OCI-LY3 (cell line): ENCODE measurements at regions not wholly inside any gene's neighbourhood (a gene's known extent, or its start where the extent isn't known, plus 50 kb on each side); places are given as distances from the start of the nearest gene placed in this dataset.

ENCODE experiments used
- H2AFZ ChIP-seq: fragments of 200-600, 300-600 bp; shearing (Covaris generic); 2 replicates; pipeline ENCODE4 v1.6.0; 2014; ENCODE audit warnings: antibody characterized with exemption, low read depth, low read length
- H3K27ac ChIP-seq: fragments of 200-600, 300-600 bp; sonication (generic); 2 replicates; pipeline ENCODE4 v1.5.1; 2014; ENCODE audit warnings: mild to moderate bottlenecking, low read length, moderate library complexity, mixed read lengths
- H3K27me3 ChIP-seq: fragments of 200-600, 300-600 bp; sonication (generic); 2 replicates; pipeline ENCODE4 v1.6.1; 2014; ENCODE audit warnings: low read depth, low read length, mixed read lengths
- H3K36me3 ChIP-seq: fragments of 200-600, 300-600 bp; sonication (generic); replicated peaks from 2 replicates; pipeline ENCODE3; 2014; ENCODE audit warnings: low read depth, low read length, mixed read lengths
- H3K4me1 ChIP-seq: fragments of 300-600, 200-600 bp; sonication (generic); 2 replicates; pipeline ENCODE4 v1.6.1; 2014; ENCODE audit warnings: low read length, mixed read lengths
- H3K4me2 ChIP-seq: fragments of 200-600, 300-600 bp; sonication (generic); 2 replicates; pipeline ENCODE4 v1.6.1; 2014; ENCODE audit warnings: low read length, mixed read lengths
- H3K4me3 ChIP-seq: fragments of 300-600, 200-600 bp; sonication (generic); 2 replicates; pipeline ENCODE4 v1.5.1; 2014; ENCODE audit warnings: antibody characterized with exemption, mild to moderate bottlenecking, low read length, moderate library complexity
- H3K79me2 ChIP-seq: fragments of 300-600, 200-600 bp; shearing (Covaris generic); 2 replicates; pipeline ENCODE4 v1.6.1; 2014; ENCODE audit warnings: mild to moderate bottlenecking, low read length, mixed read lengths
- H3K9ac ChIP-seq: fragments of 300-600, 200-600 bp; shearing (Covaris generic); 2 replicates; pipeline ENCODE4 v1.6.0; 2014; ENCODE audit warnings: mild to moderate bottlenecking, low read length, moderate library complexity
- H3K9me3 ChIP-seq: fragments of 200-600, 300-600 bp; shearing (Covaris generic); 2 replicates; pipeline ENCODE4 v1.6.1; 2014; ENCODE audit warnings: low read length, mixed read lengths; ENCODE audit not compliant: insufficient read depth
- H4K20me1 ChIP-seq: fragments of 200-600, 300-600 bp; sonication (generic); 2 replicates; pipeline ENCODE4 v1.6.1; 2016; ENCODE audit warnings: low read length, mixed read lengths; ENCODE audit not compliant: insufficient read depth
- CTCF ChIP-seq: fragments of 200-600, 300-600 bp; sonication (generic); IDR thresholded peaks from 2 replicates; pipeline ENCODE4 v1.5.1; 2014; ENCODE audit warnings: antibody characterized with exemption, low read length, low read depth
- EZH2phosphoT487 ChIP-seq: fragments of 200-600 bp; shearing (Covaris generic); IDR thresholded peaks from 2 replicates; pipeline ENCODE4 v1.6.1; 2018; ENCODE audit warnings: antibody characterized with exemption, mixed run types, low read depth

GRCh38 chr19:30669329-30670010, 297.3 kb downstream of the ZNF536 start:
- Histone ChIP-seq H3K9ac (no peak overlapping the region), H3K27me3 (peaks cover 24% of the 10 kb centered on the region), H3K4me1 (no peaks in the 10 kb centered on the region), H3K4me3 (no peak overlapping the region), H2AFZ (no peak overlapping the region), H3K27ac (no peak overlapping the region), H3K36me3 (no peaks in the 10 kb centered on the region), H4K20me1 (no peaks in the 10 kb centered on the region), H3K9me3 (no peaks in the 10 kb centered on the region), H3K4me2 (no peak overlapping the region), H3K79me2 (no peaks in the 10 kb centered on the region)
- TF ChIP-seq CTCF (peak; percentile 92), EZH2phosphoT487 (no peak)

GRCh38 chr19:30668521-30669155, 296.5 kb downstream of the ZNF536 start:
- H2AFZ ChIP-seq: no peak overlapping the region
- H3K36me3 ChIP-seq: no peaks in the 10 kb centered on the region

GRCh38 chr19:30667746-30668145, 295.6 kb downstream of the ZNF536 start:
- Histone ChIP-seq H3K4me2 (no peak overlapping the region), H3K36me3 (no peaks in the 10 kb centered on the region), H3K9me3 (no peaks in the 10 kb centered on the region), H3K27me3 (peaks cover 16% of the 10 kb centered on the region), H3K9ac (no peak overlapping the region), H2AFZ (no peak overlapping the region), H3K4me1 (no peaks in the 10 kb centered on the region), H3K27ac (no peak overlapping the region), H3K4me3 (no peak overlapping the region), H3K79me2 (no peaks in the 10 kb centered on the region), H4K20me1 (no peaks in the 10 kb centered on the region)
- TF ChIP-seq CTCF (no peak), EZH2phosphoT487 (no peak)

More at GRCh38 chr19:30668521-30669155, 296.5 kb downstream of the ZNF536 start:
- H3K79me2 ChIP-seq: no peaks in the 10 kb centered on the region
- no peak overlapping the region for H3K4me3 ChIP-seq
- H3K27ac ChIP-seq: no peak overlapping the region
- H3K4me2 ChIP-seq: no peak overlapping the region
- no peak for TF ChIP-seq EZH2phosphoT487
- no peak for TF ChIP-seq CTCF
- no peak overlapping the region for H3K9ac ChIP-seq
- no peaks in the 10 kb centered on the region for H3K4me1 ChIP-seq
- H3K9me3 ChIP-seq: no peaks in the 10 kb centered on the region
- peaks cover 22% of the 10 kb centered on the region for H3K27me3 ChIP-seq
- no peaks in the 10 kb centered on the region for H4K20me1 ChIP-seq

- Histone ChIP-seq H3K79me2 (no peaks in the 10 kb centered on the region), H3K36me3 (no peaks in the 10 kb centered on the region), H3K4me2 (no peak overlapping the region), H3K27ac (no peak overlapping the region), H2AFZ (no peak overlapping the region), H3K4me1 (no peaks in the 10 kb centered on the region), H3K9me3 (no peaks in the 10 kb centered on the region), H3K4me3 (no peak overlapping the region), H3K9ac (no peak overlapping the region), H4K20me1 (no peaks in the 10 kb centered on the region), H3K27me3 (peaks cover 11% of the 10 kb centered on the region)
- TF ChIP-seq CTCF: no peak
- TF ChIP-seq EZH2phosphoT487: no peak
These were observed 295.0 kb downstream of the ZNF536 start for GRCh38 chr19:30667227-30667626.
